Right lung (tissue), 2 donors: ENCODE measurements at regions not wholly inside any gene's neighbourhood (a gene's known extent, or its start where the extent isn't known, plus 50 kb on each side); places are given as distances from the start of the nearest gene placed in this dataset.
A peak's percentile ranks its signal among the peaks of the same experiment; 100 is the strongest.
"Not testable (repeated sequence)": the region's sequence is repeated elsewhere in the genome, so short reads cannot be mapped to it uniquely, and the experiment has no call there.

Source experiments
- DNase-seq, 2 donors: peaks; one replicate each; pipeline ENCODE4 v3.0.0-alpha.2; 2013

DNA sequence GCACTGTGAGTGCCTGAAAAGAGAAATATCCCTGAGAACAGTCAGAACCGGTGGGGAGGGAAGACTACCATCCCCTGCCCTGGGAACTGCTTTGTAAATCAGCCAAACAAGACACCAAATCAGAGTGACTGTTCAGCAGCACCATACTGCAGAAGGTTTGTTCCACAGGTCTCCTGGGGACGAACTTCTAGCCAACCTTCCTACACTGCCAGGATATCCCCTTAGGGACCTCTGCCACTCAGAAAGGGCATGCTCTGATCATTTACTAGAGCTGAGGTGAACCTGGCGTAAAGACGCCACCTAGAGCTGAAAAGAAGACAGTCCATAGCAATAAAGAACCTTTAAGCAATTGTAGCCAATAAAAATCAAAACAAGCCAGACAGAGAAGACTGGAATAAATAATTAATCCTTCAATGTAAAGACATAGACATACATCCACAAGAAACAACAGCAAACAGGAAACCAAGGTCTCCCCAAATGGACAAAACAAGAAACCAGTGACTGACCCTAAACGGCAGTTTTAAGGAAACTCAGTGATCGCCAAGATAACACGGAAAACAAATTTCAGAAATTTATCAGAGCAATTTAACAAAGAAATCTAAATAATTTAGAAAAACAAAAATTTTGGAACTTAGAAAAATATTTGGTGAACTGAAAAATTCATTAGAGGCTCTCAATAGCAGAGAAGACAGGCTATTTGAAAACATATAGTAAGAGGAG is 228.1 kb upstream of the AMIGO2 start:
- peak; percentile 11 to 14 for DNase-seq

- not testable (repeated sequence) for DNase-seq
These were observed 227.3 kb upstream of the AMIGO2 start for GRCh38 chr12:47306773-47307679.

GRCh38 chr12:47306130-47306529 is 226.4 kb upstream of the AMIGO2 start:
- DNase-seq: no peak

GRCh38 chr12:47305464-47305863 is 225.7 kb upstream of the AMIGO2 start:
- no peak for DNase-seq

DNA sequence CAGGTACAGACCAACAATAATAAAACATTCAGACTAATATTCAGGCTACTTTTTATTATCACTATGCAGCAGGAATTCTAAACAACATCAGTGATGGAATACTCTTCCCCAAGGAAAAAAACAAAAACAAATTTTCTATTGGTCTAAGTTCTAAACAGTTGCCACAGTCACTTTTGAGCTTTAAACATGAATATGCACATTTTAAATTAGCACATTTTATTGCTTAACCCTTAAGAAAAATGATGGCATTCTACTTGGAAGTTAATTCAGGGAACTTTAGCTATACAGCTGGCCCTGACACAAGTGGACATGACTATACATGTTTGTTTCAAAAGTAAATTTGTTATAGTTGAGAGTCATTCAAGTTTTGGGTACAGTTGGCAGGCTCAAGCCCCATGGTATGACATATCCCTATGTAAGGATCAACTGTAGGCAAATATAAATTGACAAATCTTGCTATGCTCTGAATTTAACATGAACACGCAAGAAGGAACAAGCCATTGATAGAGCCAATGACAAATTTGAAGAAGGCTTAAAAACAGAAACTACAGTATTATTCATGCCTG is 224.3 kb upstream of the AMIGO2 start:
- no peak for DNase-seq

GRCh38 chr12:47303207-47303606 is 223.4 kb upstream of the AMIGO2 start:
- DNase-seq: no peak

DNA sequence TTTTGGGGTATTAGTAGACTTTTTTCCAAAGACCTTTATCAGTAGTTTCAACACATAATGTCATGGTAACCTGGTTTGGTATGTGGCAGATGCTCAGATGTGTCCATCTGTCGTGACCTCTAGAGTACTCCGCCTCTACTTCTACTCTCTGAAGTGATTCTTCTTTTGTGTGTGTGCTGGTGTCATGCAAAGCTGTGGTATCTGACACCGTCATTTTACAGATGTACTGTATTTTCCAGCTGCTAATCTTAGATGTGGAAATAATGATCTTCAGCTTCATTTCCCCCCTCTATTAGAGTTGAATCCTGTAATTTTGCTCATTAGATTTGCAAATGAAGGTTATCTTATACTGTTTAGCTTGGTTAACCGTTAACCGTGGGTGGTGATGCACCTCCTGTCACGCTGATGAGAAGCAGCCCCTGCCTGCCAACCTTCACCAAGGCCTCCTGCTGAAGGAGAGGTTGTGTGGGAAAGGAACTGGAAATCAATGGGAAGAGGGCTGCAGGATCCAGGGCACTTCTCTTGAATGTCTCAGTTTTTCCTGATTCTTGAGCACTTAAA is 222.4 kb upstream of the AMIGO2 start:
- no peak for DNase-seq

- DNase-seq: no peak
These were observed 219.8 kb upstream of the AMIGO2 start for GRCh38 chr12:47299586-47299985.

DNA sequence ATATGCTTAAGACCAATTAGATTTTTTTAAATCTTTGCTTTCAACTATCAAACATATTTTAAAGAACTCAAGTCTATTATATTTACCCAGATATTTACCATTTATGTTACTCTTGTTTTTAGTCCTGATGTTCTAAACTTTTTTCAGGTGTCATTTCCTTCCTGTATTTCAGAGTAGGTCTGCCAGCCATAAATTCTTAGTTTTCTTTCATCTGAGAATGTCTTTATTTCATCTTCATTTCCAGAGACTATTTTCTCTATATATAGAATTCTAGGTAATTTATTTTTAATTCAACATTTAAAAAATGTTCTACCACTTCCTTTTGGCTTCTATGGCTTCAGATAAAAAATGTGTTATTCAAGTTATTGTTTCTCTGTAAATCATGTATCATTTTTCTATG is 218.2 kb upstream of the AMIGO2 start:
- no peak for DNase-seq

DNA sequence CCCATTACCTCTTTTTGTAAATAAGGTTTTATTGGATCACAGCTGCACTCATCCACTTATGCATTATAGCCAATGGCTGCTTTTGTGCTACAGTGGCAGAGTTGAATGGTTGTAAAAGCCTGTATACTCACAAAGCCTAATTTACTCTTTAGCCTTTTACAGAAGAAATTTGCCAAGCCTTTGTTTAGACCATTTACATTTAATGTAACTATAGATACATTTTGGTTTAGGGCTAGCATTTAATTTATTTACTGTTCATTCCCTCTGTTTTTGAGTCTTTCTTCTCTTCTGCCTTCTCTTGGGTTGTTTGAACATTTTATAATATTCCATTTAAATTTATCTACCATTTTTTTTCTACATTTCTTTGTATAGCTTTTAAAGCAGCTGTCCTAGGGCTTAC is 217.1 kb upstream of the AMIGO2 start:
- no peak for DNase-seq

DNA sequence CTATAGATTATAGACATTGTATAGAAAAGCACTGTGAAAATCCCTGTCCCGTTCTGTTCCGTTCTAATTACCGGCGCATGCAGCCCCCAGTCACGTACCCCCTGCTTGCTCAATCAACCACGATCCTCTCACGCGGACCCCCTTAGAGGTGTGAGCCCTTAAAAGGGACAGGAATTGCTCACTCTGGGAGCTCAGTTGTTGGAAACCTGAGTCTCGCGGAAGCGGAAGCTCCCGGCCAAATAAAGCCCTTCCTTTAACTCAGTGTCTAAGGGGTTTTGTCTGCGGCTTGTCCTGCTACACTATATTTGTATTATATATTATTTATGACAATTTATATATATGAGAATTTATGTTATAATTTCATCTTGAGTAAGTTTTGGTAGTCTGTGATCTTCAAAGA is 213.6 kb upstream of the AMIGO2 start:
- DNase-seq: no peak

GRCh38 chr12:47286676-47287075 is 206.9 kb upstream of the AMIGO2 start:
- DNase-seq: no peak
